CD4-positive, alpha-beta T cell (primary cell): ENCODE measurements at regions not wholly inside any gene's neighbourhood (a gene's known extent, or its start where the extent isn't known, plus 50 kb on each side); places are given as distances from the start of the nearest gene placed in this dataset.

Experiments
- ATAC-seq: fragments of 200-7000 bp; cut with Tn5 transposase; one replicate; pipeline ENCODE4 v1.10.0; 2022; ENCODE audit warnings: mild to moderate bottlenecking; ENCODE audit not compliant: poor library complexity
- CTCF ChIA-PET: fragments of 350-600 bp; sonication (Branson Sonifier 250); formaldehyde crosslinking; loops from one replicate; lab custom pipeline; 2021; ENCODE audit warnings: antibody characterized with exemption, inconsistent platforms; lab: Charles Lee
- POLR2A ChIA-PET: fragments of 350-600 bp; sonication (Branson Sonifier 250); formaldehyde crosslinking; loops from one replicate; lab custom pipeline; 2021; ENCODE audit warnings: antibody characterized with exemption, inconsistent platforms; lab: Charles Lee
- DNase-seq, 14 experiments: peaks; one replicate each; pipeline ENCODE4 v3.0.0-alpha.2; 2013 to 2020; ENCODE audit warnings: mixed read lengths in 2 of 14
- H3K27ac ChIP-seq, 2 donors: one replicate each; pipeline versions ENCODE4 v1.5.1 to v1.7.0; 2013; ENCODE audit warnings: low read length in 2 of 2, low read depth in 1 of 2, mild to moderate bottlenecking in 1 of 2
- H3K27me3 ChIP-seq, 2 experiments: 1 replicate in 1 of 2; 2 replicates in 1 of 2; pipeline versions ENCODE4 v1.6.1 to v1.7.0; 2013; ENCODE audit warnings: low read length in 2 of 2, control low read depth in 1 of 2, mild to moderate bottlenecking in 1 of 2, moderate library complexity in 1 of 2; ENCODE audit not compliant: insufficient read depth in 2 of 2, control insufficient read depth in 1 of 2
- H3K36me3 ChIP-seq: one replicate; pipeline ENCODE4 v1.6.1; 2013; ENCODE audit warnings: low read length, control low read depth; ENCODE audit not compliant: insufficient read depth
- H3K4me1 ChIP-seq: one replicate; pipeline ENCODE4 v1.6.1; 2013; ENCODE audit warnings: low read length, control low read depth; ENCODE audit not compliant: insufficient read depth
- H3K4me3 ChIP-seq: one replicate; pipeline ENCODE4 v1.5.1; 2013; ENCODE audit warnings: mild to moderate bottlenecking, low read length, moderate library complexity
- H3K9me3 ChIP-seq, 2 experiments: 1 replicate in 1 of 2; 2 replicates in 1 of 2; pipeline versions ENCODE4 v1.6.1 to v1.7.0; 2013; ENCODE audit warnings: low read length in 2 of 2, mild to moderate bottlenecking in 2 of 2, control low read depth in 1 of 2, moderate library complexity in 1 of 2; ENCODE audit not compliant: control insufficient read depth in 1 of 2, insufficient read depth in 1 of 2
- H3K27ac Mint-ChIP-seq: one replicate; pipeline ENCODE4 v1.8.0; 2020; ENCODE audit warnings: mixed read lengths
- H3K27me3 Mint-ChIP-seq: one replicate; pipeline ENCODE4 v1.8.0; 2021; ENCODE audit warnings: mixed read lengths
- H3K36me3 Mint-ChIP-seq: one replicate; pipeline ENCODE4 v1.8.0; 2021; ENCODE audit warnings: low read depth, mixed read lengths
- H3K4me1 Mint-ChIP-seq: one replicate; pipeline ENCODE4 v1.8.0; 2021; ENCODE audit warnings: low read depth, mixed read lengths
- H3K4me3 Mint-ChIP-seq: one replicate; pipeline ENCODE4 v1.8.0; 2020; ENCODE audit warnings: mild to moderate bottlenecking, mixed read lengths
- H3K9me3 Mint-ChIP-seq: one replicate; pipeline ENCODE4 v1.8.0; 2020; ENCODE audit warnings: mixed read lengths
- CTCF ChIP-seq: fragments of 200-600 bp; IDR thresholded peaks from one replicate; pipeline ENCODE4 v1.8.0; 2022; ENCODE audit warnings: antibody characterized with exemption, mild to moderate bottlenecking
- intact Hi-C, 2 experiments: fragments of 100-400 bp; cut with DNase I in 1 of 2; cut with micrococcal nuclease in 1 of 2; formaldehyde crosslinking; loops; one replicate each; pipeline versions ENCODE4 v1.15.1 to v1.9.0; 2023 to 2025; cut with DNase I, micrococcal nuclease

- Mint-ChIP-seq H3K27me3 (peaks cover 75% of the 10 kb centered on the region), H3K4me3 (no peak overlapping the region), H3K36me3 (no peaks in the 10 kb centered on the region), H3K9me3 (no peaks in the 10 kb centered on the region), H3K4me1 (no peaks in the 10 kb centered on the region), H3K27ac (no peak overlapping the region)
- ChIA-PET CTCF (no interaction called here), POLR2A (no interaction called here)
- Histone ChIP-seq H3K4me3 (no peak overlapping the region), H3K27ac (no peak overlapping the region), H3K9me3 (no peaks in the 10 kb centered on the region), H3K36me3 (no peaks in the 10 kb centered on the region), H3K4me1 (no peaks in the 10 kb centered on the region), H3K27me3 (peaks cover 26 to 27% of the 10 kb centered on the region in 2 experiments)
- intact Hi-C loops = no loop called here
- DNase-seq (no peak), ATAC-seq (no peak)
- TF ChIP-seq CTCF = no peak
Measured at GRCh38 chr16:66131156-66131807, 235.2 kb upstream of the CDH5 start.

- ChIA-PET CTCF (no interaction called here), POLR2A (no interaction called here)
- Mint-ChIP-seq H3K9me3 (no peaks in the 10 kb centered on the region), H3K4me1 (no peaks in the 10 kb centered on the region), H3K27me3 (peaks cover 72% of the 10 kb centered on the region), H3K4me3 (no peak overlapping the region), H3K27ac (no peak overlapping the region), H3K36me3 (no peaks in the 10 kb centered on the region)
- Histone ChIP-seq H3K27me3 (peaks cover 32 to 36% of the 10 kb centered on the region in 2 experiments), H3K4me1 (no peaks in the 10 kb centered on the region), H3K36me3 (no peaks in the 10 kb centered on the region), H3K9me3 (no peaks in the 10 kb centered on the region), H3K4me3 (no peak overlapping the region), H3K27ac (no peak overlapping the region)
- DNase-seq (no peak), ATAC-seq (no peak)
- intact Hi-C loops = no loop called here
- TF ChIP-seq CTCF = no peak
Measured at GRCh38 chr16:66130296-66130905, 236.1 kb upstream of the CDH5 start.

GRCh38 chr16:66129196-66129595 is 237.3 kb upstream of the CDH5 start:
- H3K27ac Mint-ChIP-seq = no peak overlapping the region
- no peaks in the 10 kb centered on the region for H3K4me1 Mint-ChIP-seq
- ATAC-seq (no peak), DNase-seq (no peak)
- no peak overlapping the region for H3K4me3 Mint-ChIP-seq
- H3K9me3 Mint-ChIP-seq = no peaks in the 10 kb centered on the region
- ChIA-PET POLR2A (no interaction called here), CTCF (no interaction called here)
- H3K4me3 ChIP-seq = no peak overlapping the region
- H3K27ac ChIP-seq = no peak overlapping the region
- TF ChIP-seq CTCF = no peak
- no peaks in the 10 kb centered on the region for H3K9me3 ChIP-seq
- no peaks in the 10 kb centered on the region for H3K36me3 ChIP-seq
- H3K27me3 ChIP-seq = peaks cover 35 to 37% of the 10 kb centered on the region in 2 experiments
- H3K36me3 Mint-ChIP-seq = no peaks in the 10 kb centered on the region
- H3K27me3 Mint-ChIP-seq = peaks cover 74% of the 10 kb centered on the region
- no peaks in the 10 kb centered on the region for H3K4me1 ChIP-seq
- intact Hi-C loops = no loop called here
